Left renal pelvis (tissue), 4 donors: ENCODE measurements at regions not wholly inside any gene's neighbourhood (a gene's known extent, or its start where the extent isn't known, plus 50 kb on each side); places are given as distances from the start of the nearest gene placed in this dataset.
"Not testable (repeated sequence)": the region's sequence is repeated elsewhere in the genome, so short reads cannot be mapped to it uniquely, and the experiment has no call there.

ENCODE experiments used
- DNase-seq, 4 donors: peaks; one replicate each; pipeline ENCODE4 v3.0.0-alpha.2; 2013; ENCODE audit warnings: low read depth in 4 of 4, low spot score in 3 of 4

- DNase-seq: no peak
Observed at GRCh38 chr3:170712798-170713197, 126.9 kb upstream of the SLC7A14 start.

DNA sequence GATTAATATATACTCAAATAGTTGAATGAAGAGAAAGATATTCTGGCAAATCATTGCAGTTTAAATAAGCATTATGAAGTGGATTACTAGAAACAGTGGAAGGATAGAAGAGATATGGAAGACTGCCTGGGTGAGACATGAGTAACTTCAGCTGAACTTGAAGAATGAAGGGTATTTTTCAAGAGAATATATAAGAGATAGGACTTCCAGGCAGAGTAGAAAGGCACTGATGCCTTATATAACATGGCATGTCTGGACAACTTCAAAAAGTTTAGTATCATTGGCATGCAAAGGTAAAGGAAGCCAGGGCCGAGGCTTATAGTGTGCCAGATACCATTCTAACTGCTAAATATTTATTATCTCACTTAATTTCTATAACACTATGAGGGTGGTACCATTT lies 126.5 kb upstream of the SLC7A14 start:
- no peak for DNase-seq

DNA sequence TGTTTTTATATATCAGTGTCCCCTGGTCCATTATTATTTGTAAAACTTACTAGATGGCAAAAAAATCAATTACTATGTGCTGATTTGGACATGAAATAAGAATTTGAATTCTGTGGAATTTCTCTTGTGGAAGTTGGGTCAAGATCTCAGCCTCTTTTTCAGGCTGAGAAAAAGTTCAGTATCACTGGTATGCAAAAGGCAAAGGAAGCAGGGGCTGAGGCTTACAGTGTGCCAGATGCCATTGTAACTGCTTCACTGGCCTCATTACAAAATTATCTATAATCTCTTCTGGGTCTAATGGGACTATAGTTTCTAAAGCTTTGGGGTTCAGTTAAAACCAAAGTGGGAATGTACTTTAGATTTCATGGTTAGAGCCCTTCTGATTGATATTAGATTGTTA lies 125.9 kb upstream of the SLC7A14 start:
- DNase-seq: no peak

GRCh38 chr3:170709046-170709445 lies 123.2 kb upstream of the SLC7A14 start:
- DNase-seq: no peak

DNA sequence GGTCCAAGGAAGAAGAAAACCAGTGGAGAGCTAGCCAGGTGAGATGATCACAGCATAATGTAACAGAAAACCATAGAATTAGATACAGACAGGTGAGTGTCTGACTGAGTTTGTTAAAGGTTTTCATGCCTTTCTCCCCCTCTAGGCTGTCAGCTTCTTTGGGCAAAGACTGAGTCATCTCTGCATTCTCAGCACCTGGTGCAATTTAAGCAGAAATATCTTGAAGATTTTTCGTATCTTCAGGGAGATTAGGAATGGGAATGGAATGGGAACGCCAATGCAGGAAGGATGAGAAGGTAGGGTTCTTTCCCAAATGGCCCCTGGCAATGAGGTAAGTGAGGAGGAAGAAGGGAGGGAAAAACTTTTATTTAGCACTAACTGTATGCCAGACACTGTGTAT lies 122.0 kb upstream of the SLC7A14 start:
- no peak for DNase-seq

- no peak for DNase-seq
Observed at GRCh38 chr3:170705131-170705530, 119.3 kb upstream of the SLC7A14 start.

- DNase-seq: no peak
Observed at GRCh38 chr3:170703121-170703588, 117.3 kb upstream of the SLC7A14 start.

- DNase-seq: no peak
Observed at GRCh38 chr3:170701696-170702678, 116.1 kb upstream of the SLC7A14 start.

DNA sequence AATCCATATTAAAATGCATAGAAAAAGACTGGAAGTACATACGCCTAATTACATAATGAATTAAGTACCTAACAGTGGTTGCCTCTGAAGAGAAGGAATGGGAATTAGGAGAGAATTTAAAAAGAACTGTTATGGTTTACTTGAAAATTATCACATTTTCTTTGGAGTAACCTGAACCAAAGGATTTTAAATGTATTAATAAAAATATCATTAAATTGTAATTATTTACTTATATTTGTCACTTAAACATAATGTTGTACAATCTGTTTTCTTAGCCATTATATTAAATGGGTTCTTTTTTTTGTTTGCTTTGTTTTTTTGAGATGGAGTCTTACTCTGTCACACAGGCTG lies 114.2 kb upstream of the SLC7A14 start:
- DNase-seq: no peak

GRCh38 chr3:170699158-170700053 lies 113.5 kb upstream of the SLC7A14 start:
- DNase-seq: no peak

DNA sequence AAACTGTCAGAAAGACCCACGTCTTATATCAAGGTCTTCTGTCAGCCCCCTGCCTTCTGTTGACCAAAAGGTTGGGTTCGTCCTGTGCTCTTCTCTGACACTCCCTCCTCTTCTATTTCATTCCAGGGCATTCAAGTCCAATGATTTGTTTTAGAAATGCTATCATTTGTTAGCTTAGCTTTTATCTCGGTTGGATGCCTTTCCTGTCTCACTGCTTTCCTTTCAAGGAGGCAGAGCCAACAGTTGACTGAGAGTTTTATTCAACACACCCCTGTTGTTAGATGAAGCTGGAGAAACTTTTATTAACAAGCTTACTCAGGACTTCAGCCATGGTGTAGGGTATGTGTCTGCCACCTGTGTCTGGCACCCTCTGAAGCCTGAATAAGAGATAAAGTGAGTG lies 112.0 kb upstream of the SLC7A14 start:
- DNase-seq: peak in 1 of 4 donors; percentile 6

- no peak for DNase-seq
Observed at GRCh38 chr3:170697131-170697530, 111.3 kb upstream of the SLC7A14 start.

GRCh38 chr3:170695486-170696064 lies 109.7 kb upstream of the SLC7A14 start:
- DNase-seq: no peak

- no peak for DNase-seq
Observed at GRCh38 chr3:170692720-170693119, 106.8 kb upstream of the SLC7A14 start.

- no peak for DNase-seq
Observed at GRCh38 chr3:170690661-170690981, 104.7 kb upstream of the SLC7A14 start.

DNA sequence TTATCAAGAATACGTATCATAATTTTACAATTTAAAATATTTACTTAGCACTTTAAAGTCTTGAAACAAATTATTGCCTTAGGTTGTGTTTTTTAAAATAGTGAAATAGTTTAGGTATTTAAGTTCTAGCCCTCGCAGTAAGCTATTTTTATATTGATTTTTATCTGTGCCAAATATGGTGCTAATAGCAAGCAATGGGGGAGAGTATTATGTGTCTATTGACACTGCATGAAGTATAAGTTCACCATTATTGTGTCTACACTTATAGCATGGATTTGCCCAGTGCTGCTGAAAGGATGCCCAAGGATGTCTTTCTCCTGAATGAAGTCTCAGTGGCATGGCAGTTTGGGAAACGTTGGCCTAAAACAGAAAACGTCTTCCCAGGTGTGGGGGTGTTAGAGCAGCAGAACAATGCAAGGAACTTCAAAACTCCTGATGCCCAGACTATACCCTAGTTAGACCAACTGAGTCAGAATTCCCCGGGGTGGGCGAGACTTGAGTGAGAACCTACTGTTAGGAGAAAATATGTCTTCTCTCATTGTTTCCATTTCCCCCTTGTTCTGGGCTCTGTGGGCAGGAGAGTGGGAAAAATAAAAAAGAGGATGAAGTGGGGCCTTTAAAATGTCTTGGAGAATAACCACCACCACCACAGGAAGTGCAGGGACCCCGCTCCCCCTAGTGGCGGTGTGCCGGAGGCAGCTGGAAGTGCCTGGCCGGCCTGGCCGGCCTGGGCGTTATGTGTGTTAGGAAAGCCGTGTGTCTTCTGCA lies 104.2 kb upstream of the SLC7A14 start:
- DNase-seq: peak in 1 of 4 donors; percentile 24

- no peak for DNase-seq
Observed at GRCh38 chr3:170689296-170689829, 103.5 kb upstream of the SLC7A14 start.

GRCh38 chr3:170688222-170688621 lies 102.3 kb upstream of the SLC7A14 start:
- DNase-seq: not testable (repeated sequence)

- DNase-seq: no peak
Observed at GRCh38 chr3:170680593-170680992, 94.7 kb upstream of the SLC7A14 start.

GRCh38 chr3:170679190-170679589 lies 93.3 kb upstream of the SLC7A14 start:
- no peak for DNase-seq
